ENCODE measurements at regions not wholly inside any gene's neighbourhood (a gene's known extent, or its start where the extent isn't known, plus 50 kb on each side); places are given as distances from the start of the nearest gene placed in this dataset.
"Not testable (repeated sequence)": the region's sequence is repeated elsewhere in the genome, so short reads cannot be mapped to it uniquely, and the experiment has no call there.

- Mint-ChIP-seq H3K4me1 (no peaks in the 10 kb centered on the region), H3K4me3 (no peak overlapping the region), H3K27me3 (no peaks in the 10 kb centered on the region), H3K9me3 (no peaks in the 10 kb centered on the region), H3K27ac (no peak overlapping the region), H3K36me3 (ENCODE audit: low read depth) (no peaks in the 10 kb centered on the region)
- TF ChIP-seq CTCF (IDR thresholded peaks at IDR 0.05) = no peak
- ATAC-seq (ENCODE audit: low read depth) (no peak), DNase-seq (no peak)
- ChIA-PET CTCF (no interaction called here), POLR2A (no interaction called here)
- intact Hi-C loops (cut with micrococcal nuclease) = no loop called here
Measured at GRCh38 chr18:43830947-43831346, 553.7 kb upstream of the SYT4 start.

GRCh38 chr18:43846299-43846698 lies 569.0 kb upstream of the SYT4 start:
- intact Hi-C loops (cut with micrococcal nuclease) = no loop called here
- H3K9me3 Mint-ChIP-seq = no peaks in the 10 kb centered on the region
- TF ChIP-seq CTCF (IDR thresholded peaks at IDR 0.05) = no peak

GRCh38 chr18:43847164-43848091 lies 570.1 kb upstream of the SYT4 start:
- no peaks in the 10 kb centered on the region for H3K9me3 Mint-ChIP-seq
- DNase-seq (no peak), ATAC-seq (ENCODE audit: low read depth) (no peak)
- H3K4me3 Mint-ChIP-seq = no peak overlapping the region
- no peak overlapping the region for H3K27ac Mint-ChIP-seq
- TF ChIP-seq CTCF (IDR thresholded peaks at IDR 0.05) = no peak
- ChIA-PET POLR2A (no interaction called here), CTCF (no interaction called here)
- intact Hi-C loops (cut with micrococcal nuclease) = no loop called here
- no peaks in the 10 kb centered on the region for H3K4me1 Mint-ChIP-seq
- no peaks in the 10 kb centered on the region for H3K36me3 Mint-ChIP-seq (ENCODE audit: low read depth)
- H3K27me3 Mint-ChIP-seq = no peaks in the 10 kb centered on the region

More at GRCh38 chr18:43846299-43846698, 569.0 kb upstream of the SYT4 start:
- ATAC-seq (ENCODE audit: low read depth) (no peak), DNase-seq (no peak)
- ChIA-PET POLR2A (no interaction called here), CTCF (no interaction called here)
- no peaks in the 10 kb centered on the region for H3K27me3 Mint-ChIP-seq
- no peaks in the 10 kb centered on the region for H3K36me3 Mint-ChIP-seq (ENCODE audit: low read depth)
- H3K27ac Mint-ChIP-seq = no peak overlapping the region
- no peak overlapping the region for H3K4me3 Mint-ChIP-seq
- no peaks in the 10 kb centered on the region for H3K4me1 Mint-ChIP-seq

GRCh38 chr18:43849831-43850230 lies 572.5 kb upstream of the SYT4 start:
- H3K4me3 Mint-ChIP-seq; CTCF ChIA-PET; POLR2A ChIA-PET; intact Hi-C loops (cut with micrococcal nuclease); H3K27ac Mint-ChIP-seq; ATAC-seq (ENCODE audit: low read depth); H3K36me3 Mint-ChIP-seq (ENCODE audit: low read depth); H3K27me3 Mint-ChIP-seq; H3K9me3 Mint-ChIP-seq; DNase-seq; H3K4me1 Mint-ChIP-seq: not testable (repeated sequence)

- H3K4me1 Mint-ChIP-seq = no peaks in the 10 kb centered on the region
- H3K27me3 Mint-ChIP-seq = no peaks in the 10 kb centered on the region
- ChIA-PET POLR2A (no interaction called here), CTCF (no interaction called here)
- no peak overlapping the region for H3K4me3 Mint-ChIP-seq
- no peaks in the 10 kb centered on the region for H3K9me3 Mint-ChIP-seq
- H3K36me3 Mint-ChIP-seq (ENCODE audit: low read depth) = no peaks in the 10 kb centered on the region
- no peak overlapping the region for H3K27ac Mint-ChIP-seq
- intact Hi-C loops (cut with micrococcal nuclease) = no loop called here
- no peak for TF ChIP-seq CTCF (IDR thresholded peaks at IDR 0.05)
- no peak for DNase-seq
- ATAC-seq (ENCODE audit: low read depth) = no peak
Measured at GRCh38 chr18:43855376-43855775, 578.1 kb upstream of the SYT4 start.

All from activated B cell treated with CpG ODN at 0.5 μM for 24 hours (primary cell).